Activated naive CD8-positive, alpha-beta T cell treated with anti-CD3 and anti-CD28 coated beads for 36 hours (primary cell): ENCODE measurements at regions not wholly inside any gene's neighbourhood (a gene's known extent, or its start where the extent isn't known, plus 50 kb on each side); places are given as distances from the start of the nearest gene placed in this dataset.
"Not testable (repeated sequence)": the region's sequence is repeated elsewhere in the genome, so short reads cannot be mapped to it uniquely, and the experiment has no call there.

Source experiments
- DNase-seq: peaks from one replicate; pipeline ENCODE4 v3.0.0; 2021
- H3K27ac Mint-ChIP-seq: one replicate; pipeline ENCODE4 v1.8.0; 2022; ENCODE audit warnings: mild to moderate bottlenecking, moderate library complexity, mixed read lengths
- H3K27me3 Mint-ChIP-seq: one replicate; pipeline ENCODE4 v1.8.0; 2022; ENCODE audit warnings: mild to moderate bottlenecking, mixed read lengths
- H3K36me3 Mint-ChIP-seq: one replicate; pipeline ENCODE4 v1.8.0; 2021; ENCODE audit warnings: mild to moderate bottlenecking, mixed read lengths
- H3K4me1 Mint-ChIP-seq: one replicate; pipeline ENCODE4 v1.8.0; 2021; ENCODE audit warnings: mixed read lengths
- H3K4me3 Mint-ChIP-seq: one replicate; pipeline ENCODE4 v1.8.0; 2022; ENCODE audit warnings: mild to moderate bottlenecking, moderate library complexity, mixed read lengths
- H3K9me3 Mint-ChIP-seq: one replicate; pipeline ENCODE4 v1.8.0; 2022; ENCODE audit warnings: mixed read lengths

GRCh38 chr5:148735301-148735835 is 81.0 kb upstream of the HTR4 start:
- Mint-ChIP-seq H3K27me3 (peaks cover 28% of the 10 kb centered on the region), H3K27ac (no peak overlapping the region), H3K4me3 (no peak overlapping the region), H3K9me3 (no peaks in the 10 kb centered on the region), H3K4me1 (peaks cover 5% of the 10 kb centered on the region), H3K36me3 (no peaks in the 10 kb centered on the region)
- no peak for DNase-seq

- no peaks in the 10 kb centered on the region for H3K36me3 Mint-ChIP-seq
- H3K4me1 Mint-ChIP-seq = no peaks in the 10 kb centered on the region
- peaks cover 21% of the 10 kb centered on the region for H3K27me3 Mint-ChIP-seq
- no peak overlapping the region for H3K27ac Mint-ChIP-seq
- no peaks in the 10 kb centered on the region for H3K9me3 Mint-ChIP-seq
- H3K4me3 Mint-ChIP-seq = no peak overlapping the region
- DNase-seq = no peak
Observed at GRCh38 chr5:148739023-148739422, 84.7 kb upstream of the HTR4 start.

GRCh38 chr5:148739524-148739923 is 85.2 kb upstream of the HTR4 start:
- no peak for DNase-seq
- H3K36me3 Mint-ChIP-seq = no peaks in the 10 kb centered on the region

GRCh38 chr5:148740079-148740858 is 85.9 kb upstream of the HTR4 start:
- Mint-ChIP-seq H3K27ac (no peak overlapping the region), H3K9me3 (no peaks in the 10 kb centered on the region), H3K27me3 (peaks cover 21% of the 10 kb centered on the region), H3K4me3 (no peak overlapping the region), H3K4me1 (no peaks in the 10 kb centered on the region), H3K36me3 (no peaks in the 10 kb centered on the region)
- no peak for DNase-seq

More at GRCh38 chr5:148739524-148739923, 85.2 kb upstream of the HTR4 start:
- Mint-ChIP-seq H3K9me3 (no peaks in the 10 kb centered on the region), H3K27me3 (peaks cover 21% of the 10 kb centered on the region), H3K4me1 (no peaks in the 10 kb centered on the region), H3K27ac (no peak overlapping the region), H3K4me3 (no peak overlapping the region)

- no peaks in the 10 kb centered on the region for H3K9me3 Mint-ChIP-seq
- H3K4me3 Mint-ChIP-seq = no peak overlapping the region
- H3K4me1 Mint-ChIP-seq = no peaks in the 10 kb centered on the region
- DNase-seq = no peak
- no peaks in the 10 kb centered on the region for H3K36me3 Mint-ChIP-seq
- H3K27me3 Mint-ChIP-seq = peaks cover 21% of the 10 kb centered on the region
- no peak overlapping the region for H3K27ac Mint-ChIP-seq
Observed at GRCh38 chr5:148740966-148741742, 85.3 kb upstream of the ADRB2 start.

- peaks cover 21% of the 10 kb centered on the region for H3K27me3 Mint-ChIP-seq
- H3K4me3 Mint-ChIP-seq, H3K4me1 Mint-ChIP-seq, H3K27ac Mint-ChIP-seq, H3K9me3 Mint-ChIP-seq, DNase-seq, H3K36me3 Mint-ChIP-seq: not testable (repeated sequence)
Observed at GRCh38 chr5:148741766-148742165, 84.6 kb upstream of the ADRB2 start.

GRCh38 chr5:148744380-148744779 is 82.0 kb upstream of the ADRB2 start:
- H3K4me3 Mint-ChIP-seq, H3K36me3 Mint-ChIP-seq, H3K4me1 Mint-ChIP-seq, H3K27ac Mint-ChIP-seq, H3K9me3 Mint-ChIP-seq, DNase-seq: not testable (repeated sequence)
- peaks cover 11% of the 10 kb centered on the region for H3K27me3 Mint-ChIP-seq

GRCh38 chr5:148746826-148747535 is 79.4 kb upstream of the ADRB2 start:
- H3K4me3 Mint-ChIP-seq = no peak overlapping the region
- no peaks in the 10 kb centered on the region for H3K9me3 Mint-ChIP-seq
- no peak for DNase-seq
- H3K27me3 Mint-ChIP-seq = no peaks in the 10 kb centered on the region
- no peak overlapping the region for H3K27ac Mint-ChIP-seq
- no peaks in the 10 kb centered on the region for H3K36me3 Mint-ChIP-seq
- no peaks in the 10 kb centered on the region for H3K4me1 Mint-ChIP-seq

- Mint-ChIP-seq H3K27me3 (no peaks in the 10 kb centered on the region), H3K4me1 (no peaks in the 10 kb centered on the region), H3K36me3 (no peaks in the 10 kb centered on the region), H3K4me3 (no peak overlapping the region), H3K27ac (no peak overlapping the region), H3K9me3 (no peaks in the 10 kb centered on the region)
- DNase-seq = no peak
Observed at GRCh38 chr5:148747536-148747906, 78.9 kb upstream of the ADRB2 start.

GRCh38 chr5:148748702-148749392 is 77.6 kb upstream of the ADRB2 start:
- no peaks in the 10 kb centered on the region for H3K4me1 Mint-ChIP-seq
- H3K27ac Mint-ChIP-seq = no peak overlapping the region
- H3K9me3 Mint-ChIP-seq = peaks cover 2% of the 10 kb centered on the region
- H3K4me3 Mint-ChIP-seq = no peak overlapping the region
- H3K27me3 Mint-ChIP-seq = no peaks in the 10 kb centered on the region
- DNase-seq = no peak
- no peaks in the 10 kb centered on the region for H3K36me3 Mint-ChIP-seq

- no peaks in the 10 kb centered on the region for H3K36me3 Mint-ChIP-seq
- no peaks in the 10 kb centered on the region for H3K4me1 Mint-ChIP-seq
- H3K27me3 Mint-ChIP-seq = peaks cover 7% of the 10 kb centered on the region
Observed at GRCh38 chr5:148750614-148751013, 75.8 kb upstream of the ADRB2 start.

GRCh38 chr5:148751025-148751424 is 75.4 kb upstream of the ADRB2 start:
- Mint-ChIP-seq H3K36me3 (no peaks in the 10 kb centered on the region), H3K27ac (no peak overlapping the region), H3K27me3 (peaks cover 10% of the 10 kb centered on the region), H3K4me3 (no peak overlapping the region), H3K4me1 (no peaks in the 10 kb centered on the region), H3K9me3 (peaks cover 11% of the 10 kb centered on the region)
- no peak for DNase-seq

More at GRCh38 chr5:148750614-148751013, 75.8 kb upstream of the ADRB2 start:
- H3K9me3 Mint-ChIP-seq = peaks cover 7% of the 10 kb centered on the region
- no peak overlapping the region for H3K4me3 Mint-ChIP-seq
- no peak for DNase-seq
- H3K27ac Mint-ChIP-seq = no peak overlapping the region

GRCh38 chr5:148752375-148752774 is 74.0 kb upstream of the ADRB2 start:
- H3K36me3 Mint-ChIP-seq, H3K4me3 Mint-ChIP-seq, DNase-seq, H3K4me1 Mint-ChIP-seq, H3K27ac Mint-ChIP-seq: not testable (repeated sequence)
- peaks cover 13% of the 10 kb centered on the region for H3K27me3 Mint-ChIP-seq
- H3K9me3 Mint-ChIP-seq = peaks cover 20% of the 10 kb centered on the region

GRCh38 chr5:148759101-148759500 is 67.3 kb upstream of the ADRB2 start:
- Mint-ChIP-seq H3K9me3 (peaks cover 28% of the 10 kb centered on the region), H3K36me3 (peaks cover 2% of the 10 kb centered on the region), H3K4me3 (no peak overlapping the region), H3K27ac (no peak overlapping the region), H3K27me3 (peaks cover 32% of the 10 kb centered on the region), H3K4me1 (peaks cover 4% of the 10 kb centered on the region)
- no peak for DNase-seq
